Activated naive CD8-positive, alpha-beta T cell treated with anti-CD3 and anti-CD28 coated beads, Interleukin-2, amount 50 U/mL, for 24 hours (primary cell): ENCODE measurements at regions not wholly inside any gene's neighbourhood (a gene's known extent, or its start where the extent isn't known, plus 50 kb on each side); places are given as distances from the start of the nearest gene placed in this dataset.

Source experiments
- ATAC-seq: fragments of 150-1000 bp; cut with Tn5 transposase; one replicate; pipeline ENCODE4 v1.10.0; 2021
- DNase-seq: peaks from one replicate; pipeline ENCODE4 v3.0.0; 2021
- H3K27ac Mint-ChIP-seq: one replicate; pipeline ENCODE4 v1.8.0; 2021; ENCODE audit warnings: mild to moderate bottlenecking, mixed read lengths
- H3K27me3 Mint-ChIP-seq: one replicate; pipeline ENCODE4 v1.8.0; 2021; ENCODE audit warnings: mixed read lengths
- H3K36me3 Mint-ChIP-seq: one replicate; pipeline ENCODE4 v1.8.0; 2021; ENCODE audit warnings: low read depth, mixed read lengths
- H3K4me1 Mint-ChIP-seq: one replicate; pipeline ENCODE4 v1.8.0; 2021; ENCODE audit warnings: mixed read lengths
- H3K4me3 Mint-ChIP-seq: one replicate; pipeline ENCODE4 v1.8.0; 2021; ENCODE audit warnings: mild to moderate bottlenecking, moderate library complexity, mixed read lengths
- H3K9me3 Mint-ChIP-seq: one replicate; pipeline ENCODE4 v1.8.0; 2021; ENCODE audit warnings: mixed read lengths

GRCh38 chr12:107565551-107565950 is 120.0 kb upstream of the PWP1 start:
- Mint-ChIP-seq H3K36me3 (no peaks in the 10 kb centered on the region), H3K27ac (no peak overlapping the region), H3K9me3 (no peaks in the 10 kb centered on the region), H3K4me3 (no peak overlapping the region), H3K27me3 (no peaks in the 10 kb centered on the region), H3K4me1 (no peaks in the 10 kb centered on the region)
- DNase-seq = no peak
- ATAC-seq = no peak

GRCh38 chr12:107567876-107568619 is 117.6 kb upstream of the PWP1 start:
- no peaks in the 10 kb centered on the region for H3K27me3 Mint-ChIP-seq
- no peak overlapping the region for H3K27ac Mint-ChIP-seq
- DNase-seq (no peak), ATAC-seq (no peak)
- H3K9me3 Mint-ChIP-seq = no peaks in the 10 kb centered on the region
- no peaks in the 10 kb centered on the region for H3K36me3 Mint-ChIP-seq
- H3K4me1 Mint-ChIP-seq = no peaks in the 10 kb centered on the region
- no peak overlapping the region for H3K4me3 Mint-ChIP-seq

- H3K9me3 Mint-ChIP-seq = no peaks in the 10 kb centered on the region
- ATAC-seq (no peak), DNase-seq (no peak)
- H3K4me1 Mint-ChIP-seq = no peaks in the 10 kb centered on the region
- no peak overlapping the region for H3K27ac Mint-ChIP-seq
- H3K4me3 Mint-ChIP-seq = no peak overlapping the region
- H3K27me3 Mint-ChIP-seq = no peaks in the 10 kb centered on the region
- no peaks in the 10 kb centered on the region for H3K36me3 Mint-ChIP-seq
Observed at GRCh38 chr12:107568718-107569117, 116.9 kb upstream of the PWP1 start.

- DNase-seq (no peak), ATAC-seq (no peak)
- H3K9me3 Mint-ChIP-seq = no peaks in the 10 kb centered on the region
- no peaks in the 10 kb centered on the region for H3K36me3 Mint-ChIP-seq
- no peak overlapping the region for H3K4me3 Mint-ChIP-seq
- no peaks in the 10 kb centered on the region for H3K4me1 Mint-ChIP-seq
- H3K27ac Mint-ChIP-seq = no peak overlapping the region
- H3K27me3 Mint-ChIP-seq = no peaks in the 10 kb centered on the region
Observed at GRCh38 chr12:107570721-107571120, 114.9 kb upstream of the PWP1 start.

DNA sequence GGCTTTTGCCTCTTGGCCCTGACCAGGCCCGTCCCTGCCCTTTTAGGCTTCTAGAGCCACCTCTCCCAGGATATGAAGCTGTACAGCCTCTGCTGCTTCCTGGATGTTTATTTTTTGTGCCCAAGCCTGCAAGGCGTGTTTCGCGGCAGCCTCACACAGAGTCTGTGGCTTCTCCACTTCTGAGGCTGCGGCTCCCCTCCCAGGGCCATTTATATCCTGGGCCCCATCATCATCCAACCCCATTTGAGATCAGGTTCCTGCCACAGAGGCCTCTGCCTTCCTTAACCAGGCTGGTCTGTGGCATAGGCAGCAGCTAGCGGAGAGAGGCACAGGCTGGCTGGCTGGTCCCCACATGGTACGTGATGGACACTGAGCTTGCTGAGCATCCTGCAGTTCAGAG is 114.1 kb upstream of the PWP1 start:
- H3K4me1 Mint-ChIP-seq = no peaks in the 10 kb centered on the region
- H3K27me3 Mint-ChIP-seq = no peaks in the 10 kb centered on the region
- no peak overlapping the region for H3K27ac Mint-ChIP-seq
- H3K36me3 Mint-ChIP-seq = no peaks in the 10 kb centered on the region
- no peak for ATAC-seq
- no peak overlapping the region for H3K4me3 Mint-ChIP-seq
- H3K9me3 Mint-ChIP-seq = no peaks in the 10 kb centered on the region
- no peak for DNase-seq

DNA sequence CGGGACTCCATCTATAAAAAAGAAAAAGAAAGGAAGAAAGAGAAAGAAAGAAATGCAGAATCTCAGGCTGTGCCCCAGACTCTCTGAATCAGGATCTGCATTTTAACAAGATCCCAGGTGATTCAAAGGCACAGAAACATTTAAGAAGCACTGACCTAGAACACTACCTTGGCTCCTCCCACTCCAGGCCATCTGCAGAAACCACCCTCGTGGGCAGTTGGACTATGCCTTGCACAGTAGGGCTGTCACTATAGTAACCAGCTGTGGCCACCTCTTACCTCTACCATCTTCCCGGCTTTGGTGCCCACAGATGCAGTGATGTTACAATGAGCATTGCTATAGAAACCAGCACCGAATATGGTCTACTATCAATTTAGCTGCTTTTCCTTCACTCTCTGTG is 110.9 kb upstream of the PWP1 start:
- no peak for ATAC-seq
- Mint-ChIP-seq H3K36me3 (no peaks in the 10 kb centered on the region), H3K4me3 (no peak overlapping the region), H3K27me3 (no peaks in the 10 kb centered on the region), H3K4me1 (no peaks in the 10 kb centered on the region), H3K27ac (no peak overlapping the region), H3K9me3 (no peaks in the 10 kb centered on the region)
- no peak for DNase-seq

DNA sequence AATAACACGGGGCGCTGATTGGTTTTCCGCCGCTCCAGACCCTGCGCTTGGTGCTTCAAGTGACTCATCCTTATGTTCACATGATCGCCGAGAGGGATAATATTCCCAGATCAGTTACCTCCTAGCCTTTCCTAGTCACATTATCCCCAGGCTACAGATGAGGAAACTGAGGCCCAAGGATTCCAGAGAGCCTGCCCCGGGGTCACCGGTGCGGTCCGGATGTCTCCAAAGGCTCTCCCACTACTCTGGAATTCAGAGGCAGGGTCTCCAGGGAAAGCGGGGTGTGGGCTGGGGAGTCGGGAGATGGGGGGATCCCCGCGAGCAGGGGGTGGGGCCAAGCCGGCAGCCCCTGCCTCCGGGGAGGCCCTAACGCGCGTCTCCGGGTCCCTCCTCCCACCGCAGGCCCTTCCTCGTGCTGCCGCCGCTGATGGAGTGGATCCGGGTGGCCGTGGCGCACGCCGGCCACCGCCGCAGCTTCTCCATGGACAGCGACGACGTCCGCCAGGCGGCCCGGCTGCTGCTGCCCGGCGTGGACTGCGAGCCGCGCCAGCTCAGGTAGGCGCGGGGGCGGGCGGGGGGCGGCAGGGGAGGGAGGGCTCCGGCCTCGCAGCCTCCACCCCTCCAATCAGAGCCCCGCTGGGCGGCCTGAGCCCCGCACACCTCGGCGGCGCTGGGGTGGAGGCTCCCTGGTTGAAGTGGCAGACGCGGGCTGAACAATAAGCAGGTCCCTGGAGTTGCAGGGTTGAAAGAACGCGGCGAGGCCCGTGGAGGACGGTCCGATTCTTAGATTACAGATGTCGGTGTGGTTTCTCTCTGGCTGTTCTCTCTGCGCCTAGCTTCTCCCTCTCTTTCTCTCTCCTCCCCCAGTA is 104.6 kb upstream of the PWP1 start:
- Mint-ChIP-seq H3K27me3 (no peaks in the 10 kb centered on the region), H3K4me3 (no peak overlapping the region), H3K36me3 (peaks cover 4% of the 10 kb centered on the region), H3K9me3 (no peaks in the 10 kb centered on the region), H3K4me1 (no peaks in the 10 kb centered on the region), H3K27ac (no peak overlapping the region)
- ATAC-seq (no peak), DNase-seq (no peak)

DNA sequence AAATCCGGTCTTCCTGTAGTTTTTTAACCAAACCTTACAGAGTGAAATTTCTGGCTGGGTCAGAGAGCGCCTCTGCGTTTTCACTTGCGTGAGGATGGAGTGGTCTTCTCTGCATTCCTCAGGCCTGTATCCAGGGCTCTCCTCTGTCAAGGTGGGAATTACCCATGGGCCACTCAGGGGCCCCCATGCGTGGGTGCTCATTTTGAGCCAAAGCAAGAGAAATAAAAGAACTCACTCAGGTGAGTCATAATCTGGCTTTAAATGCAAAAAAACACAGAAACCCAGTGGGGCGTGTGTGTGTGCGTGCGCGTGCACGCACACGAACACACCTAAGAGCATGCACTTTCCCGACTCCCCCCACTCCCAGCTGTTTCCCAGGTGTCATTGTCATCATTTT is 104.0 kb upstream of the PWP1 start:
- H3K27ac Mint-ChIP-seq = no peak overlapping the region
- no peak overlapping the region for H3K4me3 Mint-ChIP-seq
- DNase-seq = no peak
- peaks cover 4% of the 10 kb centered on the region for H3K9me3 Mint-ChIP-seq
- H3K4me1 Mint-ChIP-seq = no peaks in the 10 kb centered on the region
- H3K27me3 Mint-ChIP-seq = no peaks in the 10 kb centered on the region
- peaks cover 7% of the 10 kb centered on the region for H3K36me3 Mint-ChIP-seq
- no peak for ATAC-seq

DNA sequence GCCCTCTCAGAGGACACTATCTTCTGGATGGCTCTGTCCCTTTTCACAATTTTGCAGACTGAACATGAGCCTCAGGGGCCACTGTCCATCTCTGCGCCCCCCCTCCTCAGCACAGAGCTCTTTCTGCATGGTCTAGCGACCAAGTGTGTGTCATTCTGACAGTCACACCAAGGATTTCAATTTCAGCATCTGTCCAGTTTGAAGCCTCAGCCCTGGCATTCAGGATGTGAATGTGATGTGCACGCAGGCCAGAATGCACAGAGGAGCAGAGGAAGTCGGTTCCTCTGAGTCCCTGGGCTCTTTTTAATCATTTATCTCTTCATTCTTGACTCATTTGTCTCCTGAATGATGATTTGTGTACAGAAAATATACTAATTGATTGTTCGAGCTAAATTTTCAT is 102.0 kb upstream of the PWP1 start:
- Mint-ChIP-seq H3K9me3 (peaks cover 17% of the 10 kb centered on the region), H3K27me3 (no peaks in the 10 kb centered on the region), H3K36me3 (peaks cover 15% of the 10 kb centered on the region), H3K4me3 (no peak overlapping the region), H3K27ac (no peak overlapping the region), H3K4me1 (no peaks in the 10 kb centered on the region)
- ATAC-seq (no peak), DNase-seq (no peak)

- Mint-ChIP-seq H3K4me3 (no peak overlapping the region), H3K36me3 (peaks cover 15% of the 10 kb centered on the region), H3K4me1 (no peaks in the 10 kb centered on the region), H3K9me3 (peaks cover 17% of the 10 kb centered on the region), H3K27ac (no peak overlapping the region), H3K27me3 (no peaks in the 10 kb centered on the region)
- DNase-seq (no peak), ATAC-seq (no peak)
Observed at GRCh38 chr12:107584563-107584962, 101.0 kb upstream of the PWP1 start.

DNA sequence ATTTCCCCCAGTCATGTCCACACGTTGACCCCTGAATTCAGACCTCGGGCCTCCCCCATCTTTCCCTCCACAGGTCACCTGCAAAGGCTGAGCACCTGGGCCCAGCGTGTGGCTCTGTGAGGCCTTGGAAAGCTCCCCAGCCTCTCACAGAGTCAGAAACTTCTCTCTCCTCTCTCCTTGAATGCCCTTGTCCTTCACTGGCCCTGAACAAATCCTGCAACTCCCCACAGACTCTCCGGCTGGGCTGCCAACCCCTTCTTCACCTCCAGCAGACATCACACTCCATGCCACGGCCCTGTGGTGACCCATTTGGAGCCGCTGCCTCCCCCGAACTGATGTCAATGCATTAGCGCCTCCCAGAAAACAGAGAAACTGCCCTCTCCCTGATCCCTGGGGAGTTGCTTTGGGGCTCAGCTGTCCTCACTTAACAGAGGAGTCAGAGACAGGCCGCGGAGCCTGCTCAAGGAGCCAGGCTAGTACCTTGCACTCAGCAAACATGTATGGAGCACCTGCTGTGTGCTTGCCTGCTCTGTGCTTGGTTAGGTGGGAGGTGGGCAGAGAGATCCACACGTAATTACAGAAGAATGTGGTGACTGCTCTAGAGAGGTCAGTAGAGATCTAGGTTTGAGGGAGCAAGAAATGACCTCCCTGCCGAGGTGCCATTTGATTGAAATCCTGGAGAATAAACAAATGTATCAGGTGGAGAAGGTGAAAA is 99.2 kb upstream of the PWP1 start:
- ATAC-seq (no peak), DNase-seq (no peak)
- H3K9me3 Mint-ChIP-seq = peaks cover 20% of the 10 kb centered on the region
- no peaks in the 10 kb centered on the region for H3K27me3 Mint-ChIP-seq
- no peak overlapping the region for H3K27ac Mint-ChIP-seq
- no peak overlapping the region for H3K4me3 Mint-ChIP-seq
- peaks cover 19% of the 10 kb centered on the region for H3K36me3 Mint-ChIP-seq
- H3K4me1 Mint-ChIP-seq = no peaks in the 10 kb centered on the region

GRCh38 chr12:107590413-107590812 is 95.2 kb upstream of the PWP1 start:
- no peaks in the 10 kb centered on the region for H3K27me3 Mint-ChIP-seq
- no peak for ATAC-seq
- no peaks in the 10 kb centered on the region for H3K4me1 Mint-ChIP-seq
- DNase-seq = no peak
- H3K36me3 Mint-ChIP-seq = peaks cover 35% of the 10 kb centered on the region
- no peak overlapping the region for H3K4me3 Mint-ChIP-seq
- no peak overlapping the region for H3K27ac Mint-ChIP-seq
- H3K9me3 Mint-ChIP-seq = peaks cover 33% of the 10 kb centered on the region

GRCh38 chr12:107590814-107591375 is 94.7 kb upstream of the PWP1 start:
- no peaks in the 10 kb centered on the region for H3K27me3 Mint-ChIP-seq
- H3K9me3 Mint-ChIP-seq = peaks cover 33% of the 10 kb centered on the region
- H3K36me3 Mint-ChIP-seq = peaks cover 31% of the 10 kb centered on the region
- DNase-seq = no peak
- ATAC-seq = no peak
- H3K27ac Mint-ChIP-seq = no peak overlapping the region
- no peak overlapping the region for H3K4me3 Mint-ChIP-seq
- H3K4me1 Mint-ChIP-seq = no peaks in the 10 kb centered on the region

- no peaks in the 10 kb centered on the region for H3K27me3 Mint-ChIP-seq
- no peak overlapping the region for H3K4me3 Mint-ChIP-seq
- no peak for DNase-seq
Observed at GRCh38 chr12:107593713-107594381, 91.8 kb upstream of the PWP1 start.

More at GRCh38 chr12:107593713-107594381, 91.8 kb upstream of the PWP1 start:
- no peak overlapping the region for H3K27ac Mint-ChIP-seq
- peaks cover 20% of the 10 kb centered on the region for H3K36me3 Mint-ChIP-seq
- H3K4me1 Mint-ChIP-seq = peaks cover 5% of the 10 kb centered on the region
- ATAC-seq = no peak
- peaks cover 16% of the 10 kb centered on the region for H3K9me3 Mint-ChIP-seq
